Suprapubic skin (tissue), 4 donors: ENCODE measurements at regions not wholly inside any gene's neighbourhood (a gene's known extent, or its start where the extent isn't known, plus 50 kb on each side); places are given as distances from the start of the nearest gene placed in this dataset.
"Not testable (repeated sequence)": the region's sequence is repeated elsewhere in the genome, so short reads cannot be mapped to it uniquely, and the experiment has no call there.

Experiments used
- DNase-seq, 2 donors: peaks; one replicate each; pipeline ENCODE4 v3.0.0-alpha.2; 2019; ENCODE audit warnings: low spot score in 2 of 2
- H3K27ac ChIP-seq: fragments of 200-600 bp; sonication (generic); one replicate; pipeline ENCODE4 v1.5.1; 2019
- H3K27me3 ChIP-seq: fragments of 200-600 bp; sonication (generic); one replicate; pipeline ENCODE4 v1.5.1; 2019
- H3K36me3 ChIP-seq: fragments of 200-600 bp; sonication (generic); one replicate; pipeline ENCODE4 v1.5.1; 2019
- H3K4me1 ChIP-seq: fragments of 200-600 bp; sonication (generic); one replicate; pipeline ENCODE4 v1.5.1; 2019
- H3K4me3 ChIP-seq: fragments of 200-600 bp; sonication (generic); one replicate; pipeline ENCODE4 v1.5.1; 2019; ENCODE audit warnings: mild to moderate bottlenecking
- H3K9me3 ChIP-seq: fragments of 200-600 bp; sonication (generic); one replicate; pipeline ENCODE4 v1.5.1; 2019
- CTCF ChIP-seq, 2 donors: fragments of 200-600 bp in 1 of 2; fragments of 450-650 bp in 1 of 2; sonication (generic) in 1 of 2; IDR thresholded peaks; one replicate each; pipeline ENCODE4 v1.5.1; 2016 to 2019; ENCODE audit warnings: antibody characterized with exemption in 2 of 2, mild to moderate bottlenecking in 1 of 2, moderate library complexity in 1 of 2
- EP300 ChIP-seq: sonication (generic); formaldehyde crosslinking; IDR thresholded peaks from one replicate; pipeline ENCODE4 v1.6.1; 2017; ENCODE audit warnings: antibody characterized with exemption
- POLR2A ChIP-seq, 2 donors: fragments of 450-650 bp; IDR thresholded peaks; one replicate each; pipeline ENCODE4 v1.6.1; 2017; ENCODE audit warnings: antibody characterized with exemption in 2 of 2, mild to moderate bottlenecking in 2 of 2, moderate library complexity in 2 of 2
- POLR2AphosphoS5 ChIP-seq, 3 donors: sonication (generic); formaldehyde crosslinking; IDR thresholded peaks; one replicate each; pipeline ENCODE4 v1.6.1; 2017; ENCODE audit warnings: antibody characterized with exemption in 3 of 3
- WGBS: methylation state at CpG from one replicate; pipeline ENCODE4 v1.1.5; 2018; 5-methylcytosine and 5-hydroxymethylcytosine counted together

GRCh38 chr6:166236596-166236995 is 68.9 kb upstream of the TBXT start:
- H3K4me1 ChIP-seq: no peaks in the 10 kb centered on the region
- H3K27me3 ChIP-seq: peaks cover 12% of the 10 kb centered on the region
- no peak overlapping the region for H3K27ac ChIP-seq
- H3K4me3 ChIP-seq: no peak overlapping the region
- TF ChIP-seq CTCF (IDR thresholded peaks at IDR 0.05) (no peak), POLR2AphosphoS5 (IDR thresholded peaks at IDR 0.05) (no peak), EP300 (no peak), POLR2A (IDR thresholded peaks at IDR 0.05) (no peak)
- H3K9me3 ChIP-seq: no peaks in the 10 kb centered on the region
- WGBS: 71% methylated on average over 13 of the region's 13 CpGs
- no peaks in the 10 kb centered on the region for H3K36me3 ChIP-seq
- no peak for DNase-seq

- no peaks in the 10 kb centered on the region for H3K36me3 ChIP-seq
- no peaks in the 10 kb centered on the region for H3K4me1 ChIP-seq
- TF ChIP-seq POLR2AphosphoS5 (IDR thresholded peaks at IDR 0.05) (no peak), POLR2A (IDR thresholded peaks at IDR 0.05) (no peak), EP300 (no peak), CTCF (IDR thresholded peaks at IDR 0.05) (no peak)
- no peak for DNase-seq
- peaks cover 10% of the 10 kb centered on the region for H3K27me3 ChIP-seq
- H3K9me3 ChIP-seq: no peaks in the 10 kb centered on the region
- no peak overlapping the region for H3K4me3 ChIP-seq
- WGBS: 86% methylated on average over 17 of the region's 17 CpGs
- H3K27ac ChIP-seq: no peak overlapping the region
Observed at GRCh38 chr6:166235666-166236292, 68.1 kb upstream of the TBXT start.

GRCh38 chr6:166231181-166231580 is 63.5 kb upstream of the TBXT start:
- H3K9me3 ChIP-seq, H3K36me3 ChIP-seq, H3K4me3 ChIP-seq, H3K27ac ChIP-seq, DNase-seq, H3K4me1 ChIP-seq: not testable (repeated sequence)
- peaks cover 27% of the 10 kb centered on the region for H3K27me3 ChIP-seq
- 91% methylated on average over 2 of the region's 2 CpGs for WGBS

- 36% methylated on average over 11 of the region's 16 CpGs for WGBS
- no peaks in the 10 kb centered on the region for H3K36me3 ChIP-seq
- DNase-seq: no peak
- H3K4me3 ChIP-seq: no peak overlapping the region
- H3K27me3 ChIP-seq: peaks cover 36% of the 10 kb centered on the region
- no peak overlapping the region for H3K27ac ChIP-seq
- H3K9me3 ChIP-seq: no peaks in the 10 kb centered on the region
- no peaks in the 10 kb centered on the region for H3K4me1 ChIP-seq
- TF ChIP-seq POLR2A (IDR thresholded peaks at IDR 0.05): no peak
- no peak for TF ChIP-seq POLR2AphosphoS5 (IDR thresholded peaks at IDR 0.05)
- no peak for TF ChIP-seq CTCF (IDR thresholded peaks at IDR 0.05)
- TF ChIP-seq EP300: no peak
Observed at GRCh38 chr6:166228839-166229528, 61.3 kb upstream of the TBXT start.

GRCh38 chr6:166228425-166228824 is 60.8 kb upstream of the TBXT start:
- 71% methylated on average over 3 of the region's 3 CpGs for WGBS
- Histone ChIP-seq H3K27me3 (peaks cover 42% of the 10 kb centered on the region), H3K4me3 (no peak overlapping the region), H3K4me1 (no peaks in the 10 kb centered on the region), H3K27ac (no peak overlapping the region), H3K9me3 (no peaks in the 10 kb centered on the region), H3K36me3 (no peaks in the 10 kb centered on the region)
- no peak for DNase-seq
- TF ChIP-seq POLR2A (IDR thresholded peaks at IDR 0.05) (no peak), POLR2AphosphoS5 (IDR thresholded peaks at IDR 0.05) (no peak), EP300 (no peak), CTCF (IDR thresholded peaks at IDR 0.05) (no peak)
